ENCODE measurements at regions not wholly inside any gene's neighbourhood (a gene's known extent, or its start where the extent isn't known, plus 50 kb on each side); places are given as distances from the start of the nearest gene placed in this dataset.
A peak's percentile ranks its signal among the peaks of the same experiment; 100 is the strongest.

DNA sequence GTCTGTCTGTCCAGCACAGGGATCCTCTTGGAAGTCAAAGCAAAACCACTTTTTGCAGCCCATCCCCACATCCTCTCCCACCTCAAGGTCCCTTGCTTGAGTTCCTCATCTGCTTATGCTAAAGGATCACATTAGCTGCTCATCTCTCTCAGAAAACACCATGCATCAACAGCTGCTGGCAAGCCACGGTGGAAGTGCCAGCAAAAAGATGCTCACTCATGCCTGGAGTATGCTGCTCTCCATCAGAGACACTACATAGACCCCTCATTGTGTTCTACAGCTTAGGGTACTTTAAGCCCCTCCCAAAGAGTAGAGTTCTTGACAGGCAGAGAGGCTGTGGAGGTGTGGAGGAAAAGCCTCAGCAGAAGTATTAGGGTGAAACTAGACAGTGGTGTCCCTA, 94.6 kb upstream of the COL8A1 start:
- H3K4me3 ChIP-seq (ENCODE audit: low read depth, low read length): no peak overlapping the region
- no peak for DNase-seq (ENCODE audit: low read depth)
- TF ChIP-seq, protein P1, sequence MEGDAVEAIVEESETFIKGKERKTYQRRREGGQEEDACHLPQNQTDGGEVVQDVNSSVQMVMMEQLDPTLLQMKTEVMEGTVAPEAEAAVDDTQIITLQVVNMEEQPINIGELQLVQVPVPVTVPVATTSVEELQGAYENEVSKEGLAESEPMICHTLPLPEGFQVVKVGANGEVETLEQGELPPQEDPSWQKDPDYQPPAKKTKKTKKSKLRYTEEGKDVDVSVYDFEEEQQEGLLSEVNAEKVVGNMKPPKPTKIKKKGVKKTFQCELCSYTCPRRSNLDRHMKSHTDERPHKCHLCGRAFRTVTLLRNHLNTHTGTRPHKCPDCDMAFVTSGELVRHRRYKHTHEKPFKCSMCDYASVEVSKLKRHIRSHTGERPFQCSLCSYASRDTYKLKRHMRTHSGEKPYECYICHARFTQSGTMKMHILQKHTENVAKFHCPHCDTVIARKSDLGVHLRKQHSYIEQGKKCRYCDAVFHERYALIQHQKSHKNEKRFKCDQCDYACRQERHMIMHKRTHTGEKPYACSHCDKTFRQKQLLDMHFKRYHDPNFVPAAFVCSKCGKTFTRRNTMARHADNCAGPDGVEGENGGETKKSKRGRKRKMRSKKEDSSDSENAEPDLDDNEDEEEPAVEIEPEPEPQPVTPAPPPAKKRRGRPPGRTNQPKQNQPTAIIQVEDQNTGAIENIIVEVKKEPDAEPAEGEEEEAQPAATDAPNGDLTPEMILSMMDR (IDR thresholded peaks at IDR 0.05; ENCODE audit: insufficient read depth, low read depth, low read length): no peak

DNA sequence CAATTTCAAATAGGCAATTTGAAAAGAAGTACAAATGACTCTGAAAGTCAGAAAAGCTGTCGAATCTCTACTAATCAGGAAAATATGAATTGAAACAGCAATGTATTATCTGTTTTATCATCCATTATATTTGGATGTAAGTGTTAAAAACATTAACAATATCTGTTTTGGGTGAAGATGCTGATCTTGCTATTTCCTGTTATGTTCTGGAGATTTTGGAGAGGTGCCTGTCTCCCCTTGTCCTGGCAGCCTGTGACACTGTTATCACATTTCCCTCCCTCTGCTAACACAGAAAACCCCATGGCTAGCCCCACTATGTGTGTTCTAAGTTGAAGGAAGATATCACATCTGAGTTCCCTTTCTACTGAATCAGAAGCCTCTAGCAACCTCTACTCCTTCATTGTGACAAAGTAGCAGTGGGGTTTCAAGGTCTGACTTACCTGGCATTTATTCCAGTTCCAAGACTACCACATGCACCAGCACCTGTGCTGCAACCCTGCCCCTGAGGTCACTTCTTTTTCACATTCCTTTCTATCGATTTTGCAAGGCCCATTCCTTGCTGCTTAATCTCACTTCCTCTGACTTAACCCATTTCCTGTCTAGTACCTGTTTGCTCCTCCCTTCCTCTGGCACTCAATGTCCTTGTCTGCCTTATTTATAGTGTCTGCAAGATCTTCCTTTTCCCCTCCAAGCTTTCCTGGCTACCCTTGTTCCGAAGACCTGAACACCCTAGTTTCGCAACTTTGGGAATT, 95.5 kb upstream of the COL8A1 start:
- no peak overlapping the region for H3K4me3 ChIP-seq (ENCODE audit: low read depth, low read length)
- no peak for DNase-seq (ENCODE audit: low read depth)
- TF ChIP-seq, protein P1 (IDR thresholded peaks at IDR 0.05; ENCODE audit: insufficient read depth, low read depth, low read length): no peak

GRCh38 chr3:99541181-99541580, 97.2 kb upstream of the COL8A1 start:
- DNase-seq (ENCODE audit: low read depth): no peak
- H3K4me3 ChIP-seq (ENCODE audit: low read depth, low read length): no peak overlapping the region
- TF ChIP-seq, protein P1 (IDR thresholded peaks at IDR 0.05; ENCODE audit: insufficient read depth, low read depth, low read length): no peak

DNA sequence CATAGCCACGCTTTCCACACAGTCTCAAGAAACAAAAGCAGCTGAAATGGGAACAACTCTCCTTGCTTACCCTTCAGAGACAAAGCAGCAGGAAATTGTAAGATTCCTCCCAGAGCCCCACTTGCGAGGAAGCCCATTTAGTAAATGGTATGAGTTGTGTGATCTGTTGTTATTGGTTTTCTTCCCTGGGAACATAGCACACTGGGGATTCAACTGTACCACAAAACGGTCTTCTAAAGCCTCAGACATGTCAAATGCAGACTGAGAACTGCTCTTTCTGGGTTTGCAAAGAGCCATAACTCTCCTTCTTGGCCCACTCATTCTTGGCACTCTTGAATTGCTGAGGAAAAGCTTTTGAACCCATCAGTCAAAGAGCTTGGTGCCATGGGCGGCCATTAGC, 101.0 kb upstream of the COL8A1 start:
- H3K4me3 ChIP-seq (ENCODE audit: low read depth, low read length): no peak overlapping the region

GRCh38 chr3:99536555-99537314, 101.7 kb upstream of the COL8A1 start:
- TF ChIP-seq, protein P1 (IDR thresholded peaks at IDR 0.05; ENCODE audit: insufficient read depth, low read depth, low read length): no peak
- peak; percentile 73 for DNase-seq (ENCODE audit: low read depth)
- H3K4me3 ChIP-seq (ENCODE audit: low read depth, low read length): no peak overlapping the region

More for the DNA sequence above, 101.0 kb upstream of the COL8A1 start:
- TF ChIP-seq, protein P1 (IDR thresholded peaks at IDR 0.05; ENCODE audit: insufficient read depth, low read depth, low read length): no peak
- DNase-seq (ENCODE audit: low read depth): no peak

- DNase-seq (ENCODE audit: low read depth): peak; percentile 94
- no peak overlapping the region for H3K4me3 ChIP-seq (ENCODE audit: low read depth, low read length)
- TF ChIP-seq, protein P1 (IDR thresholded peaks at IDR 0.05; ENCODE audit: insufficient read depth, low read depth, low read length): no peak
Observed at GRCh38 chr3:99534951-99535704, 103.3 kb upstream of the COL8A1 start.
